Endothelial cell of umbilical vein (primary cell): ENCODE measurements at regions not wholly inside any gene's neighbourhood (a gene's known extent, or its start where the extent isn't known, plus 50 kb on each side); places are given as distances from the start of the nearest gene placed in this dataset.

ENCODE experiments used
- BruUV-seq: library from RNA; stranded (reverse); fragments of 400-500 nt; replicated peaks from 2 replicates; lab custom pipeline; 2021; lab: Mats Ljungman, UMichigan
- CTCF ChIA-PET: fragments of 300-600, 350-600 bp; sonication (Branson Sonifier 250); formaldehyde crosslinking; loops from one replicate; lab custom pipeline; 2021; ENCODE audit warnings: antibody characterized with exemption, inconsistent platforms; lab: Charles Lee
- POLR2A ChIA-PET: fragments of 300-600, 350-600 bp; sonication (Branson Sonifier 250); formaldehyde crosslinking; loops from one replicate; lab custom pipeline; 2021; ENCODE audit warnings: antibody characterized with exemption, inconsistent platforms; lab: Charles Lee
- DNase-seq: peaks from one replicate; pipeline ENCODE4 v3.0.0-alpha.2; 2011; ENCODE audit warnings: low read depth, low spot score
- FAIRE-seq: peaks from 2 replicates; lab custom pipeline; 2011; peaks lifted over from hg19 to GRCh38; lab: Jason Lieb, UNC
- H2AFZ ChIP-seq: 2 replicates; pipeline ENCODE4 v1.6.0; 2012; ENCODE audit warnings: low read depth, low read length, control low read depth, inconsistent platforms
- H3K27ac ChIP-seq: 2 replicates; pipeline ENCODE4 v1.5.1; 2011; ENCODE audit warnings: low read depth, mild to moderate bottlenecking, control low read depth, low read length, moderate library complexity; ENCODE audit not compliant: insufficient read depth
- H3K27me3 ChIP-seq, 2 experiments: 2 replicates each; pipeline versions ENCODE4 v1.6.0 to v1.6.1; 2011; ENCODE audit warnings: low read length in 2 of 2, mixed read lengths in 1 of 2; ENCODE audit not compliant: control insufficient read depth in 2 of 2, insufficient read depth in 2 of 2
- H3K36me3 ChIP-seq, 2 experiments: 2 replicates in 1 of 2; 3 replicates in 1 of 2; pipeline ENCODE4 v1.5.1; 2011; ENCODE audit warnings: low read length in 2 of 2, mild to moderate bottlenecking in 1 of 2, moderate library complexity in 1 of 2; ENCODE audit not compliant: control insufficient read depth in 2 of 2, insufficient read depth in 2 of 2; ENCODE audit errors: extremely low read depth in 1 of 2
- H3K4me1 ChIP-seq: 3 replicates; pipeline ENCODE4 v1.5.1; 2011; ENCODE audit warnings: mild to moderate bottlenecking, low read length; ENCODE audit not compliant: control insufficient read depth, insufficient read depth; ENCODE audit errors: extremely low read depth
- H3K4me2 ChIP-seq: 2 replicates; pipeline ENCODE4 v1.6.1; 2011; ENCODE audit warnings: low read length, control low read depth, mixed read lengths; ENCODE audit not compliant: insufficient read depth
- H3K4me3 ChIP-seq, 3 experiments: fragments of 200-600 bp in 1 of 3; sonication (generic), shearing (Covaris generic) in 1 of 3; replicated peaks in 1 of 3; 2 replicates each; pipeline ENCODE4 v1.5.1; 2011 to 2016; ENCODE audit warnings: control low read depth in 3 of 3, low read length in 3 of 3, mild to moderate bottlenecking in 2 of 3, inconsistent platforms in 1 of 3, low read depth in 1 of 3, moderate library complexity in 1 of 3; ENCODE audit not compliant: insufficient read depth in 1 of 3
- H3K79me2 ChIP-seq: 2 replicates; pipeline ENCODE4 v1.6.0; 2012; ENCODE audit warnings: low read length, inconsistent platforms; ENCODE audit not compliant: control insufficient read depth, insufficient read depth
- H3K9ac ChIP-seq: replicated peaks from 2 replicates; pipeline ENCODE3; 2011; ENCODE audit warnings: low read length, control low read depth; ENCODE audit not compliant: insufficient read depth; ENCODE audit errors: extremely low read depth
- H3K9me1 ChIP-seq: replicated peaks from 3 replicates; pipeline ENCODE4 v1.6.0; 2011; ENCODE audit warnings: mild to moderate bottlenecking, low read length; ENCODE audit not compliant: control insufficient read depth, insufficient read depth; ENCODE audit errors: extremely low read depth
- H3K9me3 ChIP-seq: replicated peaks from 2 replicates; pipeline ENCODE4 v1.5.1; 2012; ENCODE audit warnings: low read length, inconsistent platforms; ENCODE audit not compliant: control insufficient read depth, insufficient read depth
- H4K20me1 ChIP-seq: replicated peaks from 2 replicates; pipeline ENCODE3; 2011; ENCODE audit warnings: mild to moderate bottlenecking, low read length; ENCODE audit not compliant: control insufficient read depth, insufficient read depth; ENCODE audit errors: extremely low read depth
- CTCF ChIP-seq, 2 donors: IDR thresholded peaks; 1 replicate in 1 of 2; 2 replicates in 1 of 2; pipeline ENCODE4 v1.5.1; 2011; ENCODE audit warnings: low read length in 2 of 2, mild to moderate bottlenecking in 2 of 2, moderate library complexity in 2 of 2, control low read depth in 1 of 2, inconsistent platforms in 1 of 2, low read depth in 1 of 2; ENCODE audit not compliant: insufficient read depth in 1 of 2; ENCODE audit errors: extremely low read depth in 1 of 2
- EZH2 ChIP-seq: IDR thresholded peaks from 2 replicates; pipeline ENCODE4 v1.6.1; 2012; ENCODE audit warnings: borderline replicate concordance, low read depth, mild to moderate bottlenecking, moderate library complexity, low read length, inconsistent platforms; ENCODE audit not compliant: severe bottlenecking
- FOS ChIP-seq: IDR thresholded peaks from 2 replicates; pipeline ENCODE4 v1.6.1; 2011; ENCODE audit warnings: mild to moderate bottlenecking, low read length, moderate library complexity, borderline replicate concordance; ENCODE audit not compliant: insufficient read depth
- GATA2 ChIP-seq: IDR thresholded peaks from 2 replicates; pipeline ENCODE4 v1.7.0; 2011; ENCODE audit warnings: low read depth, mild to moderate bottlenecking, moderate library complexity, mixed read lengths, low read length; ENCODE audit not compliant: insufficient read length, insufficient read depth
- JUN ChIP-seq: IDR thresholded peaks from 2 replicates; pipeline ENCODE4 v1.6.1; 2011; ENCODE audit warnings: borderline replicate concordance, low read depth; ENCODE audit not compliant: insufficient read length, insufficient read depth
- MAX ChIP-seq: IDR thresholded peaks from 2 replicates; pipeline ENCODE4 v1.6.1; 2011; ENCODE audit not compliant: insufficient read depth, insufficient read length
- MYC ChIP-seq: IDR thresholded peaks from one replicate; pipeline ENCODE4 v1.6.1; 2011; ENCODE audit warnings: mild to moderate bottlenecking, low read depth, low read length
- POLR2A ChIP-seq: IDR thresholded peaks from 2 replicates; pipeline ENCODE4 v1.6.1; 2012; ENCODE audit warnings: low read depth, mild to moderate bottlenecking, control low read depth, low read length
- POLR2AphosphoS5 ChIP-seq: IDR thresholded peaks from 2 replicates; pipeline ENCODE4 v1.6.1; 2012; ENCODE audit warnings: low read depth, mild to moderate bottlenecking, control low read depth, low read length, moderate library complexity; ENCODE audit not compliant: insufficient read depth
- dilution Hi-C: fragments of 300-500 bp; cut with MboI; formaldehyde crosslinking; loops from one replicate; pipeline ENCODE4 v1.15.0; 2019; ENCODE audit warnings: low sequenced_read_pairs; ENCODE audit not compliant: extremely low pct_ligation_motif_present
- intact Hi-C: fragments of 100-400 bp; cut with micrococcal nuclease; formaldehyde crosslinking; loops from one replicate; pipeline ENCODE4 v1.10.0; 2022

DNA sequence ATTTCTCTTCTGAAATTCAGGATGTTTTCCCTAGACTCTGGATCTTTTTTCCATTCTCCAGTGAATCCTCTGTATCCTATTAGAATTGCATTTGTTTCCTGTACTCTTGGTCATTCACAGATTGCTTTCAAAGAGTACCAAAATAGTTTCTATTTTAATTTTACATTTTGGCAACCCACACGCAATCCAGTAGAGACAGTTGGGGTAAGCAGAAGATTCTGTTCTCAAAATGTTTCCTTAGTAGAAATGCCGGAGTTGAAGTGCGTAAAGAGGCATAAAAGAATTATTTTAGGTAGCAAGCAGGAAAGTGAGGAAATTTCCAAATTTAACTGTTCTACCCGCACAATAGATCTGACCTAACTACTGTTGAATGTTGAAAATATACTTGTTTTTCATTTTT, 842.4 kb downstream of the LUZP2 start:
- Histone ChIP-seq H3K4me1 (no peaks in the 10 kb centered on the region), H3K9ac (no peak overlapping the region), H3K27ac (no peak overlapping the region), H2AFZ (no peak overlapping the region), H3K79me2 (no peaks in the 10 kb centered on the region), H4K20me1 (no peaks in the 10 kb centered on the region), H3K9me3 (no peaks in the 10 kb centered on the region), H3K9me1 (no peaks in the 10 kb centered on the region), H3K4me3 (no peak overlapping the region), H3K27me3 (no peaks in the 10 kb centered on the region), H3K36me3 (no peaks in the 10 kb centered on the region), H3K4me2 (no peak overlapping the region)
- FAIRE-seq = no peak
- ChIA-PET POLR2A (no interaction called here), CTCF (no interaction called here)
- DNase-seq = no peak
- no peak for TF ChIP-seq POLR2AphosphoS5
- TF ChIP-seq POLR2A = no peak
- TF ChIP-seq FOS = no peak
- TF ChIP-seq EZH2 = no peak
- dilution Hi-C loops (no loop called here), intact Hi-C loops (no loop called here)
- BruUV-seq = no TSS peak

DNA sequence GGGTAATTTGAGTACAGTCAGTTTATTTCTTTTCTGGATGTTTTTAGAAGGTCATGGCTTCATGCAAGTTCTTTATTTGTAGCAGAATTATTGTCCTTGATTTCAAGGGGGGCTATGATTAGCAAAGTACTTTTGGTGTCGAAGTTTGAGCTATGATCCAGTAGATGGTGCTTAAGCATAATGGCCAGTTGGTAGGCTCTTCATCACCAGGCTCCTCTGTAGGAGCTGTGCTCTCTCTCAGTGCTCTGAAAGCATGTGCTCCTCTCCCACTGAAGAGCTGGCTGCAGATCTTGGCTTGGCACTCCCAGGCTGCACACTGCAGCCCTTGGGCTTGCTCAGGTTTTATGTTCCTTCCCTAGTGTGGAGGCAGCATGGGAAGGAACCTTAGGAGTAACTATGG, 852.7 kb downstream of the LUZP2 start:
- BruUV-seq = no TSS peak
- Histone ChIP-seq H3K4me1 (no peaks in the 10 kb centered on the region), H3K27me3 (no peaks in the 10 kb centered on the region), H3K9me3 (peaks cover 3% of the 10 kb centered on the region), H3K36me3 (no peaks in the 10 kb centered on the region), H3K79me2 (no peaks in the 10 kb centered on the region), H2AFZ (no peak overlapping the region), H3K9me1 (no peaks in the 10 kb centered on the region), H3K4me3 (no peak overlapping the region), H4K20me1 (no peaks in the 10 kb centered on the region), H3K27ac (no peak overlapping the region), H3K4me2 (no peak overlapping the region), H3K9ac (no peak overlapping the region)
- ChIA-PET CTCF (no interaction called here), POLR2A (no interaction called here)
- TF ChIP-seq MAX (no peak), POLR2A (no peak), JUN (no peak), CTCF (IDR thresholded peaks at IDR 0.05; ENCODE audit: extremely low read depth in 1 of 2, insufficient read depth in 1 of 2, low read depth in 1 of 2, low read length in 2 of 2) (no peak), FOS (no peak), POLR2AphosphoS5 (no peak), GATA2 (no peak), EZH2 (no peak), MYC (no peak)
- no peak for DNase-seq
- dilution Hi-C loops (no loop called here), intact Hi-C loops (no loop called here)
- FAIRE-seq = no peak
